HEK293 (cell line): ENCODE measurements at regions not wholly inside any gene's neighbourhood (a gene's known extent, or its start where the extent isn't known, plus 50 kb on each side); places are given as distances from the start of the nearest gene placed in this dataset.

Experiments
- CTCF ChIA-PET: fragments of 350-600 bp; formaldehyde crosslinking; extraction: SDS; loops from one replicate; lab custom pipeline; 2021; ENCODE audit warnings: antibody characterized with exemption; lab: Yijun Ruan, JAX
- POLR2A ChIA-PET: fragments of 300-600 bp; formaldehyde crosslinking; extraction: SDS; loops from one replicate; lab custom pipeline; 2020; ENCODE audit warnings: antibody characterized with exemption, inconsistent platforms; lab: Yijun Ruan, JAX
- H3K27ac ChIP-seq: fragments of 200-500 bp; sonication (Bioruptor generic); 2 replicates; pipeline ENCODE4 v1.5.1; 2014; ENCODE audit warnings: low read depth, low read length, control low read depth, inconsistent platforms; ENCODE audit errors: extremely low read depth
- H3K36me3 ChIP-seq, 2 experiments: fragments of 200-500 bp in 1 of 2; sonication (Bioruptor generic) in 1 of 2; 1 replicate in 1 of 2; 2 replicates in 1 of 2; pipeline ENCODE4 v1.5.1; 2014 to 2017; ENCODE audit warnings: inconsistent platforms in 2 of 2, low read length in 2 of 2; ENCODE audit not compliant: control insufficient read depth in 2 of 2, insufficient read depth in 1 of 2
- H3K4me1 ChIP-seq: fragments of 200-500 bp; sonication (Bioruptor generic); 2 replicates; pipeline ENCODE4 v1.5.1; 2014; ENCODE audit warnings: mild to moderate bottlenecking, low read length, inconsistent platforms; ENCODE audit not compliant: control insufficient read depth, insufficient read depth
- H3K4me3 ChIP-seq: 2 replicates; pipeline ENCODE4 v1.5.1; 2011; ENCODE audit warnings: low read depth, mild to moderate bottlenecking, control low read depth, low read length, moderate library complexity
- H3K9me3 ChIP-seq: fragments of 200-500 bp; sonication (Bioruptor generic); 2 replicates; pipeline ENCODE4 v1.5.1; 2014; ENCODE audit warnings: low read depth, low read length, inconsistent platforms; ENCODE audit not compliant: control insufficient read depth, insufficient read depth
- KLF10 ChIP-seq: fragments of 450-650 bp; IDR thresholded peaks from 2 replicates; pipeline ENCODE4 v1.5.1; 2018; ENCODE audit warnings: missing biosample characterization, mild to moderate bottlenecking, missing genetic modification characterization
- KLF17 ChIP-seq: fragments of 450-650 bp; formaldehyde crosslinking; IDR thresholded peaks from 2 replicates; pipeline ENCODE4 v1.5.1; 2016; ENCODE audit warnings: missing biosample characterization, missing genetic modification characterization
- MEIS1 ChIP-seq: sonication (generic); formaldehyde crosslinking; IDR thresholded peaks from 2 replicates; pipeline ENCODE4 v1.8.1; 2022; ENCODE audit warnings: missing genetic modification reagents, mild to moderate bottlenecking, borderline replicate concordance
- OSR2 ChIP-seq: fragments of 450-650 bp; formaldehyde crosslinking; IDR thresholded peaks from 2 replicates; pipeline ENCODE4 v1.5.1; 2016; ENCODE audit warnings: missing biosample characterization, missing genetic modification characterization
- PRDM10 ChIP-seq: fragments of 450-650 bp; formaldehyde crosslinking; IDR thresholded peaks from 2 replicates; pipeline ENCODE4 v1.5.1; 2016; ENCODE audit warnings: missing biosample characterization, missing genetic modification characterization
- PRDM2 ChIP-seq: fragments of 450-650 bp; formaldehyde crosslinking; IDR thresholded peaks from 2 replicates; pipeline ENCODE4 v1.5.1; 2016; ENCODE audit warnings: missing biosample characterization, missing genetic modification characterization, borderline replicate concordance
- SCRT1 ChIP-seq: fragments of 450-650 bp; formaldehyde crosslinking; IDR thresholded peaks from 2 replicates; pipeline ENCODE4 v1.5.1; 2016; ENCODE audit warnings: missing biosample characterization, missing genetic modification characterization, borderline replicate concordance
- ZFP69B ChIP-seq: fragments of 450-650 bp; formaldehyde crosslinking; IDR thresholded peaks from 2 replicates; pipeline ENCODE4 v1.5.1; 2016; ENCODE audit warnings: missing biosample characterization, missing genetic modification characterization
- ZNF157 ChIP-seq: fragments of 450-650 bp; formaldehyde crosslinking; IDR thresholded peaks from 2 replicates; pipeline ENCODE4 v1.5.1; 2016; ENCODE audit warnings: missing biosample characterization, missing genetic modification characterization
- ZNF214 ChIP-seq: fragments of 450-650 bp; formaldehyde crosslinking; IDR thresholded peaks from 2 replicates; pipeline ENCODE4 v1.5.1; 2017; ENCODE audit warnings: missing biosample characterization, mild to moderate bottlenecking, missing genetic modification characterization, borderline replicate concordance
- ZNF324 ChIP-seq: fragments of 450-650 bp; formaldehyde crosslinking; IDR thresholded peaks from 2 replicates; pipeline ENCODE4 v1.5.1; 2016; ENCODE audit warnings: missing biosample characterization, missing genetic modification characterization
- ZNF426 ChIP-seq: fragments of 450-650 bp; formaldehyde crosslinking; IDR thresholded peaks from 2 replicates; pipeline ENCODE4 v1.5.1; 2017; ENCODE audit warnings: missing biosample characterization, missing genetic modification characterization, mild to moderate bottlenecking, inconsistent platforms, moderate library complexity
- ZNF530 ChIP-seq: fragments of 450-650 bp; formaldehyde crosslinking; IDR thresholded peaks from 2 replicates; pipeline ENCODE4 v1.5.1; 2016; ENCODE audit warnings: low read depth, missing biosample characterization, missing genetic modification characterization
- ZNF624 ChIP-seq: fragments of 450-650 bp; formaldehyde crosslinking; IDR thresholded peaks from 2 replicates; pipeline ENCODE4 v1.5.1; 2017; ENCODE audit warnings: missing biosample characterization, missing genetic modification characterization
- ZNF776 ChIP-seq: fragments of 450-650 bp; formaldehyde crosslinking; IDR thresholded peaks from 2 replicates; pipeline ENCODE4 v1.5.0; 2017; ENCODE audit warnings: missing biosample characterization, missing genetic modification characterization, borderline replicate concordance
- ZSCAN5A ChIP-seq: fragments of 450-650 bp; formaldehyde crosslinking; IDR thresholded peaks from 2 replicates; pipeline ENCODE4 v1.5.1; 2016; ENCODE audit warnings: missing biosample characterization, missing genetic modification characterization
- TF ChIP-seq, protein P1 (sequence below): fragments of 450-650 bp; formaldehyde crosslinking; IDR thresholded peaks from 2 replicates; pipeline ENCODE4; 2016; ENCODE audit warnings: missing biosample characterization, missing genetic modification characterization
- TF ChIP-seq, protein P2 (sequence below): fragments of 450-650 bp; formaldehyde crosslinking; IDR thresholded peaks from 2 replicates; pipeline ENCODE4 v1.5.1; 2017; ENCODE audit warnings: missing biosample characterization, missing genetic modification characterization
- TF ChIP-seq, protein P3 (sequence below): fragments of 450-650 bp; formaldehyde crosslinking; IDR thresholded peaks from 2 replicates; pipeline ENCODE4 v1.5.1; 2016; ENCODE audit warnings: missing biosample characterization, missing genetic modification characterization

GRCh38 chr3:26259176-26259575, 363.4 kb upstream of the LRRC3B start:
- H3K27ac ChIP-seq, result no peak overlapping the region
- no peaks in the 10 kb centered on the region for H3K36me3 ChIP-seq
- ChIA-PET POLR2A (no interaction called here), CTCF (no interaction called here)
- TF ChIP-seq PRDM10 (tag by site-specific recombination) (no peak), ZNF426 (tag by site-specific recombination) (no peak), ZFP69B (tag by site-specific recombination) (no peak), ZNF324 (no peak), OSR2 (tag by site-specific recombination) (no peak)
- TF ChIP-seq, protein P1, sequence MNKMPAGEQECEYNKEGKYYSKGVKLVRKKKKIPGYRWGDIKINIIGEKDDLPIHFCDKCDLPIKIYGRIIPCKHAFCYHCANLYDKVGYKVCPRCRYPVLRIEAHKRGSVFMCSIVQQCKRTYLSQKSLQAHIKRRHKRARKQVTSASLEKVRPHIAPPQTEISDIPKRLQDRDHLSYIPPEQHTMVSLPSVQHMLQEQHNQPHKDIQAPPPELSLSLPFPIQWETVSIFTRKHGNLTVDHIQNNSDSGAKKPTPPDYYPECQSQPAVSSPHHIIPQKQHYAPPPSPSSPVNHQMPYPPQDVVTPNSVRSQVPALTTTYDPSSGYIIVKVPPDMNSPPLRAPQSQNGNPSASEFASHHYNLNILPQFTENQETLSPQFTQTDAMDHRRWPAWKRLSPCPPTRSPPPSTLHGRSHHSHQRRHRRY (tag by site-specific recombination), result no peak
- TF ChIP-seq, protein P2, sequence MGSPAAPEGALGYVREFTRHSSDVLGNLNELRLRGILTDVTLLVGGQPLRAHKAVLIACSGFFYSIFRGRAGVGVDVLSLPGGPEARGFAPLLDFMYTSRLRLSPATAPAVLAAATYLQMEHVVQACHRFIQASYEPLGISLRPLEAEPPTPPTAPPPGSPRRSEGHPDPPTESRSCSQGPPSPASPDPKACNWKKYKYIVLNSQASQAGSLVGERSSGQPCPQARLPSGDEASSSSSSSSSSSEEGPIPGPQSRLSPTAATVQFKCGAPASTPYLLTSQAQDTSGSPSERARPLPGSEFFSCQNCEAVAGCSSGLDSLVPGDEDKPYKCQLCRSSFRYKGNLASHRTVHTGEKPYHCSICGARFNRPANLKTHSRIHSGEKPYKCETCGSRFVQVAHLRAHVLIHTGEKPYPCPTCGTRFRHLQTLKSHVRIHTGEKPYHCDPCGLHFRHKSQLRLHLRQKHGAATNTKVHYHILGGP (tag by site-specific recombination), result no peak
- no peak overlapping the region for H3K4me3 ChIP-seq
- no peaks in the 10 kb centered on the region for H3K9me3 ChIP-seq
- no peaks in the 10 kb centered on the region for H3K4me1 ChIP-seq

DNA sequence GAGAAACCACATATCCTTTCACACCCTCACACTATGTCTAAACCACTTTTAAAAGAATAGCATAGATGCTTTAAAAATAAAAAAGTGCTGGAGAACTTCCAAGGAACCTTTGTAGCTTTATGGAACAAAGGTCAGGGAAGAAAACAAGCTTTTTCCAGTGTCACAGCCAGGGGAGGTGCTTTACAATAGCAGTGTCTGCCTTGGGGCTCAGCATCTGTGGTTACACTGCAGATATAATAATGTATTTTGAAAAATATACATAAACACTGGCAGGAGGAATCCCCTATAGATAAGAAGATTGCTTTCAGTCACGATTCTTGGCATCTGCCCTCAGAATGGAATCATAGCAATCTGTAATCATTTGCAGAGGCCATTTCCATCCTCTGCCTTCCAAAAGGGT, 362.4 kb upstream of the LRRC3B start:
- ChIA-PET CTCF (no interaction called here), POLR2A (no interaction called here)
- Histone ChIP-seq H3K27ac (no peak overlapping the region), H3K4me1 (no peaks in the 10 kb centered on the region), H3K9me3 (no peaks in the 10 kb centered on the region), H3K4me3 (no peak overlapping the region), H3K36me3 (no peaks in the 10 kb centered on the region)
- TF ChIP-seq ZNF157 (tag by site-specific recombination) (no peak), ZNF530 (no peak), SCRT1 (tag by site-specific recombination) (no peak), KLF10 (tag by site-specific recombination) (no peak), ZNF776 (tag by site-specific recombination) (no peak), ZNF624 (no peak), ZSCAN5A (tag by site-specific recombination) (no peak), KLF17 (tag by site-specific recombination) (no peak), PRDM2 (no peak), ZNF214 (tag by site-specific recombination) (no peak), MEIS1 (CRISPR knock-in tag) (no peak)
- TF ChIP-seq, protein P3, sequence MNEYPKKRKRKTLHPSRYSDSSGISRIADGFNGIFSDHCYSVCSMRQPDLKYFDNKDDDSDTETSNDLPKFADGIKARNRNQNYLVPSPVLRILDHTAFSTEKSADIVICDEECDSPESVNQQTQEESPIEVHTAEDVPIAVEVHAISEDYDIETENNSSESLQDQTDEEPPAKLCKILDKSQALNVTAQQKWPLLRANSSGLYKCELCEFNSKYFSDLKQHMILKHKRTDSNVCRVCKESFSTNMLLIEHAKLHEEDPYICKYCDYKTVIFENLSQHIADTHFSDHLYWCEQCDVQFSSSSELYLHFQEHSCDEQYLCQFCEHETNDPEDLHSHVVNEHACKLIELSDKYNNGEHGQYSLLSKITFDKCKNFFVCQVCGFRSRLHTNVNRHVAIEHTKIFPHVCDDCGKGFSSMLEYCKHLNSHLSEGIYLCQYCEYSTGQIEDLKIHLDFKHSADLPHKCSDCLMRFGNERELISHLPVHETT (tag by site-specific recombination), result no peak
